Left lung (tissue), 4 donors: ENCODE measurements at regions not wholly inside any gene's neighbourhood (a gene's known extent, or its start where the extent isn't known, plus 50 kb on each side); places are given as distances from the start of the nearest gene placed in this dataset.

Experiments
- ATAC-seq: fragments of 200-7000 bp; cut with Tn5 transposase; one replicate; pipeline ENCODE4 v1.9.1; 2020; ENCODE audit warnings: moderate library complexity
- DNase-seq, 4 donors: peaks; one replicate each; pipeline ENCODE4 v3.0.0-alpha.2; 2013 to 2020
- H3K27ac ChIP-seq, 2 donors: fragments of 200-600 bp; sonication (generic) in 1 of 2; one replicate each; pipeline versions ENCODE4 v1.5.0 to v1.8.0; 2020 to 2021
- H3K27me3 ChIP-seq, 2 donors: fragments of 200-600 bp; sonication (generic) in 1 of 2; one replicate each; pipeline versions ENCODE4 v1.5.0 to v1.8.0; 2020 to 2021
- H3K36me3 ChIP-seq, 2 donors: fragments of 200-600 bp; sonication (generic) in 1 of 2; one replicate each; pipeline versions ENCODE4 v1.5.0 to v1.8.0; 2020 to 2021
- H3K4me1 ChIP-seq, 2 donors: fragments of 200-600 bp; one replicate each; pipeline ENCODE4 v1.8.0; 2021
- H3K4me3 ChIP-seq, 2 donors: fragments of 200-600 bp; sonication (generic) in 1 of 2; one replicate each; pipeline versions ENCODE4 v1.5.0 to v1.8.0; 2020 to 2021; ENCODE audit warnings: mild to moderate bottlenecking in 1 of 2
- H3K9me3 ChIP-seq, 2 donors: fragments of 200-600 bp; sonication (generic) in 1 of 2; one replicate each; pipeline versions ENCODE4 v1.5.0 to v1.8.0; 2020 to 2021
- intact Hi-C, 2 donors: fragments of 100-400 bp; cut with DNase I; formaldehyde crosslinking; loops; one replicate each; pipeline versions ENCODE4 v1.11.2 to v1.14.2; 2022
- TF ChIP-seq, protein P1 (sequence below), 2 donors: fragments of 200-600 bp; sonication (generic) in 1 of 2; IDR thresholded peaks; one replicate each; pipeline versions ENCODE4 v1.5.0 to v1.8.0; 2021; ENCODE audit warnings: antibody characterized with exemption in 2 of 2
- donor health status: DM: no; HTN: yes; CAD: no.
- donor health status: DM: no; HTN: no; CAD: no.

DNA sequence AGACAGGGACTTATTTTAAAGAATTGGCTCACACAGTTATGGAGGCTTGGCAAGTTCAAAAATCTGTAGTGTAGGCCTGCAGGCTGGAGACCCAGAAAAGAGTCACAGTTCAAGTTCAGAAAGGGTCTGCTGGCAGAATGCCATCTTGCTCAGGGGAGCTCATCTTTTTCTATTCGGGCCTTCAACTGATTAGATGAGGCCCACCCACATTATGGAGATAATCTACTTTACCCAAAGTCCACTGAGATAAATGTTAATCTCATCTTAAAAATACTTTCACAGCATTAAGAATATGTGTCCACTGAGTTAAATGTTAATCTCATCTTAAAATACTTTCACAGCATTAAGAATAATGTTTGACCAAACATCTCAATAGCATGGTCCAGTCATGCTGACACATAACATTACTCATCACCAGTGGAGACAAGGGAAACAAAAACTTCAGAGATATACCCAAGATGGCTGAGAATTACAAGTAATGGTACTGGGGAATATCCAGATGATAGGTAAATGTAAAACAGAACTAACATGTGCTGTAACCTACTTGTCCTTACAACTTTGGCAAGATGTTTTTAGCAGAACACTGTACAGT lies 74.3 kb upstream of the STAC start:
- ATAC-seq (no peak), DNase-seq (no peak)
- Histone ChIP-seq H3K36me3 (no peaks in the 10 kb centered on the region), H3K4me1 (no peaks in the 10 kb centered on the region), H3K27me3 (no peaks in the 10 kb centered on the region), H3K27ac (no peak overlapping the region), H3K9me3 (no peaks in the 10 kb centered on the region), H3K4me3 (no peak overlapping the region)
- TF ChIP-seq, protein P1, sequence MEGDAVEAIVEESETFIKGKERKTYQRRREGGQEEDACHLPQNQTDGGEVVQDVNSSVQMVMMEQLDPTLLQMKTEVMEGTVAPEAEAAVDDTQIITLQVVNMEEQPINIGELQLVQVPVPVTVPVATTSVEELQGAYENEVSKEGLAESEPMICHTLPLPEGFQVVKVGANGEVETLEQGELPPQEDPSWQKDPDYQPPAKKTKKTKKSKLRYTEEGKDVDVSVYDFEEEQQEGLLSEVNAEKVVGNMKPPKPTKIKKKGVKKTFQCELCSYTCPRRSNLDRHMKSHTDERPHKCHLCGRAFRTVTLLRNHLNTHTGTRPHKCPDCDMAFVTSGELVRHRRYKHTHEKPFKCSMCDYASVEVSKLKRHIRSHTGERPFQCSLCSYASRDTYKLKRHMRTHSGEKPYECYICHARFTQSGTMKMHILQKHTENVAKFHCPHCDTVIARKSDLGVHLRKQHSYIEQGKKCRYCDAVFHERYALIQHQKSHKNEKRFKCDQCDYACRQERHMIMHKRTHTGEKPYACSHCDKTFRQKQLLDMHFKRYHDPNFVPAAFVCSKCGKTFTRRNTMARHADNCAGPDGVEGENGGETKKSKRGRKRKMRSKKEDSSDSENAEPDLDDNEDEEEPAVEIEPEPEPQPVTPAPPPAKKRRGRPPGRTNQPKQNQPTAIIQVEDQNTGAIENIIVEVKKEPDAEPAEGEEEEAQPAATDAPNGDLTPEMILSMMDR (IDR thresholded peaks at IDR 0.05), result no peak
- intact Hi-C loops, result no loop called here

- H3K27ac ChIP-seq, result no peak overlapping the region
- intact Hi-C loops, result no loop called here
- ATAC-seq, result no peak
These were observed 71.2 kb upstream of the STAC start for GRCh38 chr3:36309092-36309491.

GRCh38 chr3:36312351-36312750 lies 68.0 kb upstream of the STAC start:
- DNase-seq (no peak), ATAC-seq (no peak)
- H3K9me3 ChIP-seq, result peaks cover 0 to 15% of the 10 kb centered on the region in 2 donors

More at GRCh38 chr3:36309092-36309491, 71.2 kb upstream of the STAC start:
- no peak overlapping the region for H3K4me3 ChIP-seq
- TF ChIP-seq, protein P1 (IDR thresholded peaks at IDR 0.05), result no peak
- H3K4me1 ChIP-seq, result no peaks in the 10 kb centered on the region
- H3K27me3 ChIP-seq, result no peaks in the 10 kb centered on the region
- H3K36me3 ChIP-seq, result no peaks in the 10 kb centered on the region
- H3K9me3 ChIP-seq, result no peaks in the 10 kb centered on the region
- no peak for DNase-seq

GRCh38 chr3:36317915-36318314 lies 62.4 kb upstream of the STAC start:
- H3K4me1 ChIP-seq, result no peaks in the 10 kb centered on the region
- DNase-seq (no peak), ATAC-seq (no peak)
- intact Hi-C loops, result no loop called here
- H3K4me3 ChIP-seq, result no peak overlapping the region
- H3K9me3 ChIP-seq, result peaks cover 0 to 15% of the 10 kb centered on the region in 2 donors
- H3K36me3 ChIP-seq, result no peaks in the 10 kb centered on the region
- H3K27me3 ChIP-seq, result no peaks in the 10 kb centered on the region
- H3K27ac ChIP-seq, result no peak overlapping the region
- TF ChIP-seq, protein P1 (IDR thresholded peaks at IDR 0.05), result no peak

More at GRCh38 chr3:36312351-36312750, 68.0 kb upstream of the STAC start:
- TF ChIP-seq, protein P1 (IDR thresholded peaks at IDR 0.05), result no peak
- intact Hi-C loops, result no loop called here
- Histone ChIP-seq H3K36me3 (no peaks in the 10 kb centered on the region), H3K27me3 (no peaks in the 10 kb centered on the region), H3K4me3 (no peak overlapping the region), H3K27ac (no peak overlapping the region), H3K4me1 (no peaks in the 10 kb centered on the region)

DNA sequence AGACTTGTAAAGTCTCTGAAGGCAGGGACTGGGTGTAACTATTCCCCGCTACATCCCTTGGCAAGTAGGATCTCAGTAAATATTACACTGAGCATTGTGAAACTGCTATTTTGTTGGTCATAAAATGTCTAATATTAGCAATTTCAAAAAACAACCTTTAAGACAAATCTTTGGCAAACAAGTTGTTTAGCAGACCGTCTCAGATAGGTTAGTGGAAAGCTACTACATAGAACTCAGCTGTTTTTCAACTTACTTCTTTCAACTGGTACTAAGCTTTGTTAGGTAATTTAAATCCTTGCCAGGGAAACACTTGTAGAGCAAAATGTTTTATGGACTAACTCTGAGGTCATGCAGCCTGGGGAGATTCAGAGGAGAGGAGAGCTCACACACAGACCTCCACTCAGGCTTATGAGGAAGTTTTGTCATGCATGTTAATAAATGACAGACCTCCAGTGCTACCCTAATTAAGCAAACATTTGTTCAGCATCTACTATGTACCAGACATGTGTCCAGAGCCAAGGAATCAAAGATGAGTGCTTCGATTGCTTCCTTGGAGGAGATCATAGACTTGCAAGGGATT lies 61.6 kb upstream of the STAC start:
- peak in 1 of 4 donors; percentile 1 for DNase-seq
- no peaks in the 10 kb centered on the region for H3K4me1 ChIP-seq
- H3K27ac ChIP-seq, result no peak overlapping the region
- H3K4me3 ChIP-seq, result no peak overlapping the region
- no peaks in the 10 kb centered on the region for H3K27me3 ChIP-seq
- H3K9me3 ChIP-seq, result peaks cover 0 to 15% of the 10 kb centered on the region in 2 donors
- no peak for ATAC-seq
- TF ChIP-seq, protein P1 (IDR thresholded peaks at IDR 0.05), result no peak
- intact Hi-C loops, result no loop called here
- no peaks in the 10 kb centered on the region for H3K36me3 ChIP-seq
